Mononuclear cell (primary cell): ENCODE measurements at regions not wholly inside any gene's neighbourhood (a gene's known extent, or its start where the extent isn't known, plus 50 kb on each side); places are given as distances from the start of the nearest gene placed in this dataset.

Experiments used
- H3K27me3 ChIP-seq: 2 replicates; pipeline ENCODE4 v1.6.0; 2011; ENCODE audit warnings: low read length, control low read depth; ENCODE audit not compliant: insufficient read depth
- H3K4me1 ChIP-seq: 2 replicates; pipeline ENCODE4 v1.5.1; 2011; ENCODE audit warnings: mild to moderate bottlenecking, low read length, control low read depth; ENCODE audit not compliant: insufficient read depth
- H3K4me3 ChIP-seq: 2 replicates; pipeline ENCODE4 v1.5.1; 2011; ENCODE audit warnings: mild to moderate bottlenecking, low read length, moderate library complexity
- H3K9me3 ChIP-seq: 2 replicates; pipeline ENCODE4 v1.5.1; 2011; ENCODE audit warnings: low read depth, mild to moderate bottlenecking, control low read depth, low read length

GRCh38 chr4:23697001-23697528, 192.8 kb downstream of the PPARGC1A start:
- no peaks in the 10 kb centered on the region for H3K4me1 ChIP-seq
- no peaks in the 10 kb centered on the region for H3K9me3 ChIP-seq
- H3K27me3 ChIP-seq, result no peaks in the 10 kb centered on the region
- H3K4me3 ChIP-seq, result no peak overlapping the region

- H3K4me1 ChIP-seq, result no peaks in the 10 kb centered on the region
- no peak overlapping the region for H3K4me3 ChIP-seq
- H3K9me3 ChIP-seq, result no peaks in the 10 kb centered on the region
- H3K27me3 ChIP-seq, result no peaks in the 10 kb centered on the region
Measured at GRCh38 chr4:23686169-23686897, 203.5 kb downstream of the PPARGC1A start.

- H3K27me3 ChIP-seq, result no peaks in the 10 kb centered on the region
- H3K4me1 ChIP-seq, result no peaks in the 10 kb centered on the region
- no peak overlapping the region for H3K4me3 ChIP-seq
- no peaks in the 10 kb centered on the region for H3K9me3 ChIP-seq
Measured at GRCh38 chr4:23685471-23685870, 204.4 kb downstream of the PPARGC1A start.

GRCh38 chr4:23680671-23681518, 209.0 kb downstream of the PPARGC1A start:
- H3K4me1 ChIP-seq, result no peaks in the 10 kb centered on the region
- no peak overlapping the region for H3K4me3 ChIP-seq
- H3K9me3 ChIP-seq, result no peaks in the 10 kb centered on the region
- H3K27me3 ChIP-seq, result no peaks in the 10 kb centered on the region

- no peaks in the 10 kb centered on the region for H3K9me3 ChIP-seq
- H3K4me3 ChIP-seq, result no peak overlapping the region
- no peaks in the 10 kb centered on the region for H3K4me1 ChIP-seq
- no peaks in the 10 kb centered on the region for H3K27me3 ChIP-seq
Measured at GRCh38 chr4:23674694-23675093, 215.2 kb downstream of the PPARGC1A start.

GRCh38 chr4:23667659-23668058, 222.2 kb downstream of the PPARGC1A start:
- H3K4me3 ChIP-seq, result no peak overlapping the region
- no peaks in the 10 kb centered on the region for H3K9me3 ChIP-seq
- no peaks in the 10 kb centered on the region for H3K27me3 ChIP-seq
- no peaks in the 10 kb centered on the region for H3K4me1 ChIP-seq

- no peaks in the 10 kb centered on the region for H3K4me1 ChIP-seq
- H3K27me3 ChIP-seq, result no peaks in the 10 kb centered on the region
- H3K9me3 ChIP-seq, result peaks cover 7% of the 10 kb centered on the region
- H3K4me3 ChIP-seq, result no peak overlapping the region
Measured at GRCh38 chr4:23660865-23661264, 229.0 kb downstream of the PPARGC1A start.

GRCh38 chr4:23654791-23655190, 235.1 kb downstream of the PPARGC1A start:
- H3K27me3 ChIP-seq, result no peaks in the 10 kb centered on the region
- peaks cover 7% of the 10 kb centered on the region for H3K9me3 ChIP-seq
- H3K4me1 ChIP-seq, result no peaks in the 10 kb centered on the region
- H3K4me3 ChIP-seq, result no peak overlapping the region

- no peaks in the 10 kb centered on the region for H3K9me3 ChIP-seq
- H3K27me3 ChIP-seq, result no peaks in the 10 kb centered on the region
- H3K4me3 ChIP-seq, result no peak overlapping the region
- H3K4me1 ChIP-seq, result no peaks in the 10 kb centered on the region
Measured at GRCh38 chr4:23648854-23649596, 240.8 kb downstream of the PPARGC1A start.

- Histone ChIP-seq H3K4me1 (no peaks in the 10 kb centered on the region), H3K9me3 (no peaks in the 10 kb centered on the region), H3K4me3 (no peak overlapping the region), H3K27me3 (no peaks in the 10 kb centered on the region)
Measured at GRCh38 chr4:23635468-23635867, 254.4 kb downstream of the PPARGC1A start.

- H3K4me3 ChIP-seq, result peak overlapping the region; percentile 2
- no peaks in the 10 kb centered on the region for H3K9me3 ChIP-seq
Measured at GRCh38 chr4:23631255-23631950, 258.4 kb downstream of the PPARGC1A start.

GRCh38 chr4:23630110-23630509, 259.7 kb downstream of the PPARGC1A start:
- Histone ChIP-seq H3K9me3 (peaks cover 3% of the 10 kb centered on the region), H3K4me3 (no peak overlapping the region), H3K4me1 (no peaks in the 10 kb centered on the region), H3K27me3 (no peaks in the 10 kb centered on the region)

More at GRCh38 chr4:23631255-23631950, 258.4 kb downstream of the PPARGC1A start:
- Histone ChIP-seq H3K27me3 (no peaks in the 10 kb centered on the region), H3K4me1 (no peaks in the 10 kb centered on the region)

- H3K4me1 ChIP-seq, result no peaks in the 10 kb centered on the region
- no peak overlapping the region for H3K4me3 ChIP-seq
- peaks cover 9% of the 10 kb centered on the region for H3K9me3 ChIP-seq
- no peaks in the 10 kb centered on the region for H3K27me3 ChIP-seq
Measured at GRCh38 chr4:23629421-23629820, 260.4 kb downstream of the PPARGC1A start.

- Histone ChIP-seq H3K27me3 (no peaks in the 10 kb centered on the region), H3K9me3 (no peaks in the 10 kb centered on the region), H3K4me1 (no peaks in the 10 kb centered on the region), H3K4me3 (no peak overlapping the region)
Measured at GRCh38 chr4:23614284-23614892, 275.5 kb downstream of the PPARGC1A start.
